ENCODE measurements at regions not wholly inside any gene's neighbourhood (a gene's known extent, or its start where the extent isn't known, plus 50 kb on each side); places are given as distances from the start of the nearest gene placed in this dataset.

DNA sequence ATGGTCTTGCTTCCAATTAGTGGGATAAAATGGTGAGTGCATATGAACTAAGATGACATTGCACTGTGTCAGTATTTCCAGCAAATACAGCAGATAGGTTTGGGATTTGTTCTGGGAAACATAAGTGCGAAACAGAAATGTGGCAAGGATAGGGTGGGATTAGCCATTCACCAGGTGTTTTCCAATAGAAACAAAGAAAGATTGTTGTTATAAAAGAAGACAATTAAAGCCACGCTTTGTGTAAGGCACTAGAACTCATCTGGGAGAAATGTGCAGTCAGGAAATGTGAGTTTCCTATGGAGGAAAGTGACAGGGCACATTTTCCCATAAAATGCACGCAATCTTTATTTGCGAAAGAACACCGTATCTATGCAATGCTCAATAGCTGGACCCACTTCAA, 1547.8 kb downstream of the EFNB2 start:
- TF ChIP-seq CTCF (IDR thresholded peaks at IDR 0.05; ENCODE audit: low read length), result no peak
- TF ChIP-seq EZH2 (IDR thresholded peaks at IDR 0.05; ENCODE audit: borderline replicate concordance, low read length), result no peak
